ENCODE measurements at regions not wholly inside any gene's neighbourhood (a gene's known extent, or its start where the extent isn't known, plus 50 kb on each side); places are given as distances from the start of the nearest gene placed in this dataset.

DNA sequence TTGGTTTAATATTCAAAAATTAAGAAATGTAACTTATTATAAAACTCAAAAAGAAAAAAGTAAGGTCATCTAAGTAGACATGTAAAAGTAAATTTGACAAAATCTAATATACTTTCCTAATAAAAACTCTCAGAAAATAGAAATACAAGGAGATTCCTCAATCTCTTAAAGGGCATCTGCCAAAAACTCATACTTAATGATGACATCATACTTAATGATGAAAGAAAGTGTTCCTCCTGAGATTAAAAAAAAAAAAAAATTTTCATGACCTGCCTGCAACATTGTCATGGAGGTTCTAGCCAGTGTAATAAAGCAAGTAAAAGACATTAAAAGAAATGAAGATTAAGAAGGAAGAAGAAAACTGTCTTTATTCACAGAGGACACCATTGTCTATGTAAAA is 325.7 kb upstream of the BTBD3 start:
- DNase-seq (ENCODE audit: low spot score) (no peak), ATAC-seq (no peak)
- peaks cover 18% of the 10 kb centered on the region for H3K9me3 Mint-ChIP-seq
- no peaks in the 10 kb centered on the region for H3K4me1 Mint-ChIP-seq
- H3K27ac Mint-ChIP-seq: no peak overlapping the region
- TF ChIP-seq, protein P1, sequence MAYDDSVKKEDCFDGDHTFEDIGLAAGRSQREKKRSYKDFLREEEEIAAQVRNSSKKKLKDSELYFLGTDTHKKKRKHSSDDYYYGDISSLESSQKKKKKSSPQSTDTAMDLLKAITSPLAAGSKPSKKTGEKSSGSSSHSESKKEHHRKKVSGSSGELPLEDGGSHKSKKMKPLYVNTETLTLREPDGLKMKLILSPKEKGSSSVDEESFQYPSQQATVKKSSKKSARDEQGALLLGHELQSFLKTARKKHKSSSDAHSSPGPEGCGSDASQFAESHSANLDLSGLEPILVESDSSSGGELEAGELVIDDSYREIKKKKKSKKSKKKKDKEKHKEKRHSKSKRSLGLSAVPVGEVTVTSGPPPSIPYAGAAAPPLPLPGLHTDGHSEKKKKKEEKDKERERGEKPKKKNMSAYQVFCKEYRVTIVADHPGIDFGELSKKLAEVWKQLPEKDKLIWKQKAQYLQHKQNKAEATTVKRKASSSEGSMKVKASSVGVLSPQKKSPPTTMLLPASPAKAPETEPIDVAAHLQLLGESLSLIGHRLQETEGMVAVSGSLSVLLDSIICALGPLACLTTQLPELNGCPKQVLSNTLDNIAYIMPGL (CRISPR knock-in tag; IDR thresholded peaks at IDR 0.05): no peak
- TF ChIP-seq TP53 (CRISPR knock-in tag; IDR thresholded peaks at IDR 0.05) (no peak), AFF4 (CRISPR knock-in tag; IDR thresholded peaks at IDR 0.05; ENCODE audit: borderline replicate concordance) (no peak)
- no peaks in the 10 kb centered on the region; the same call in 1 of the 2 replicates for H3K27me3 Mint-ChIP-seq (ENCODE audit: low read depth)
- ChIA-PET CTCF (no interaction called here), POLR2A (no interaction called here)
- no peak overlapping the region for H3K4me3 Mint-ChIP-seq
- H3K36me3 Mint-ChIP-seq: no peaks in the 10 kb centered on the region; the same call in 1 of the 2 replicates

GRCh38 chr20:11604339-11604738 is 313.4 kb upstream of the BTBD3 start:
- H3K9me3 Mint-ChIP-seq: peaks cover 12% of the 10 kb centered on the region
- H3K36me3 Mint-ChIP-seq: no peaks in the 10 kb centered on the region
- ChIA-PET POLR2A (no interaction called here), CTCF (no interaction called here)
- no peak overlapping the region for H3K27ac Mint-ChIP-seq
- DNase-seq (ENCODE audit: low spot score) (no peak), ATAC-seq (no peak)
- H3K27me3 Mint-ChIP-seq (ENCODE audit: low read depth): no peaks in the 10 kb centered on the region; the same call in 1 of the 2 replicates
- H3K4me3 Mint-ChIP-seq: no peak overlapping the region
- no peaks in the 10 kb centered on the region for H3K4me1 Mint-ChIP-seq
- TF ChIP-seq SMAD3 (CRISPR knock-in tag; IDR thresholded peaks at IDR 0.05; ENCODE audit: borderline replicate concordance) (no peak), TP53 (CRISPR knock-in tag; IDR thresholded peaks at IDR 0.05) (no peak)
- TF ChIP-seq, protein P2, sequence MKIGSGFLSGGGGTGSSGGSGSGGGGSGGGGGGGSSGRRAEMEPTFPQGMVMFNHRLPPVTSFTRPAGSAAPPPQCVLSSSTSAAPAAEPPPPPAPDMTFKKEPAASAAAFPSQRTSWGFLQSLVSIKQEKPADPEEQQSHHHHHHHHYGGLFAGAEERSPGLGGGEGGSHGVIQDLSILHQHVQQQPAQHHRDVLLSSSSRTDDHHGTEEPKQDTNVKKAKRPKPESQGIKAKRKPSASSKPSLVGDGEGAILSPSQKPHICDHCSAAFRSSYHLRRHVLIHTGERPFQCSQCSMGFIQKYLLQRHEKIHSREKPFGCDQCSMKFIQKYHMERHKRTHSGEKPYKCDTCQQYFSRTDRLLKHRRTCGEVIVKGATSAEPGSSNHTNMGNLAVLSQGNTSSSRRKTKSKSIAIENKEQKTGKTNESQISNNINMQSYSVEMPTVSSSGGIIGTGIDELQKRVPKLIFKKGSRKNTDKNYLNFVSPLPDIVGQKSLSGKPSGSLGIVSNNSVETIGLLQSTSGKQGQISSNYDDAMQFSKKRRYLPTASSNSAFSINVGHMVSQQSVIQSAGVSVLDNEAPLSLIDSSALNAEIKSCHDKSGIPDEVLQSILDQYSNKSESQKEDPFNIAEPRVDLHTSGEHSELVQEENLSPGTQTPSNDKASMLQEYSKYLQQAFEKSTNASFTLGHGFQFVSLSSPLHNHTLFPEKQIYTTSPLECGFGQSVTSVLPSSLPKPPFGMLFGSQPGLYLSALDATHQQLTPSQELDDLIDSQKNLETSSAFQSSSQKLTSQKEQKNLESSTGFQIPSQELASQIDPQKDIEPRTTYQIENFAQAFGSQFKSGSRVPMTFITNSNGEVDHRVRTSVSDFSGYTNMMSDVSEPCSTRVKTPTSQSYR (CRISPR knock-in tag; IDR thresholded peaks at IDR 0.05): no peak

GRCh38 chr20:11607047-11607446 is 310.6 kb upstream of the BTBD3 start:
- Mint-ChIP-seq H3K27ac (no peak overlapping the region), H3K9me3 (peaks cover 8% of the 10 kb centered on the region; the same call in 1 of the 2 replicates), H3K36me3 (no peaks in the 10 kb centered on the region), H3K4me1 (no peaks in the 10 kb centered on the region), H3K27me3 (ENCODE audit: low read depth) (no peaks in the 10 kb centered on the region; the same call in 1 of the 2 replicates), H3K4me3 (no peak overlapping the region)
- POLR2A ChIA-PET: no interaction called here
- ATAC-seq (no peak), DNase-seq (ENCODE audit: low spot score) (no peak)
- CTCF ChIA-PET: no interaction called here
- TF ChIP-seq ZNF425 (CRISPR knock-in tag; conservative IDR thresholded peaks at IDR 0.05): no peak
- TF ChIP-seq PRDM15 (CRISPR knock-in tag; IDR thresholded peaks at IDR 0.05): no peak
- TF ChIP-seq, protein P3, sequence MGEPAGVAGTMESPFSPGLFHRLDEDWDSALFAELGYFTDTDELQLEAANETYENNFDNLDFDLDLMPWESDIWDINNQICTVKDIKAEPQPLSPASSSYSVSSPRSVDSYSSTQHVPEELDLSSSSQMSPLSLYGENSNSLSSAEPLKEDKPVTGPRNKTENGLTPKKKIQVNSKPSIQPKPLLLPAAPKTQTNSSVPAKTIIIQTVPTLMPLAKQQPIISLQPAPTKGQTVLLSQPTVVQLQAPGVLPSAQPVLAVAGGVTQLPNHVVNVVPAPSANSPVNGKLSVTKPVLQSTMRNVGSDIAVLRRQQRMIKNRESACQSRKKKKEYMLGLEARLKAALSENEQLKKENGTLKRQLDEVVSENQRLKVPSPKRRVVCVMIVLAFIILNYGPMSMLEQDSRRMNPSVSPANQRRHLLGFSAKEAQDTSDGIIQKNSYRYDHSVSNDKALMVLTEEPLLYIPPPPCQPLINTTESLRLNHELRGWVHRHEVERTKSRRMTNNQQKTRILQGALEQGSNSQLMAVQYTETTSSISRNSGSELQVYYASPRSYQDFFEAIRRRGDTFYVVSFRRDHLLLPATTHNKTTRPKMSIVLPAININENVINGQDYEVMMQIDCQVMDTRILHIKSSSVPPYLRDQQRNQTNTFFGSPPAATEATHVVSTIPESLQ (CRISPR knock-in tag; IDR thresholded peaks at IDR 0.05): no peak
- TF ChIP-seq AFF4 (CRISPR knock-in tag; IDR thresholded peaks at IDR 0.05; ENCODE audit: borderline replicate concordance): no peak
